HG03520 (cell line): ENCODE measurements at regions not wholly inside any gene's neighbourhood (a gene's known extent, or its start where the extent isn't known, plus 50 kb on each side); places are given as distances from the start of the nearest gene placed in this dataset.
"Not testable (repeated sequence)": the region's sequence is repeated elsewhere in the genome, so short reads cannot be mapped to it uniquely, and the experiment has no call there.

ENCODE experiments used
- ATAC-seq: cut with Tn5 transposase; IDR thresholded peaks from one replicate; pipeline ENCODE4 v1.9.1; 2021; ENCODE audit warnings: mild to moderate bottlenecking, moderate library complexity; ENCODE audit not compliant: unreplicated experiment

GRCh38 chr18:73563901-73564472, 583.6 kb downstream of the FBXO15 start:
- ATAC-seq = no peak

- no peak for ATAC-seq
Measured at GRCh38 chr18:73563345-73563744, 584.3 kb downstream of the FBXO15 start.

DNA sequence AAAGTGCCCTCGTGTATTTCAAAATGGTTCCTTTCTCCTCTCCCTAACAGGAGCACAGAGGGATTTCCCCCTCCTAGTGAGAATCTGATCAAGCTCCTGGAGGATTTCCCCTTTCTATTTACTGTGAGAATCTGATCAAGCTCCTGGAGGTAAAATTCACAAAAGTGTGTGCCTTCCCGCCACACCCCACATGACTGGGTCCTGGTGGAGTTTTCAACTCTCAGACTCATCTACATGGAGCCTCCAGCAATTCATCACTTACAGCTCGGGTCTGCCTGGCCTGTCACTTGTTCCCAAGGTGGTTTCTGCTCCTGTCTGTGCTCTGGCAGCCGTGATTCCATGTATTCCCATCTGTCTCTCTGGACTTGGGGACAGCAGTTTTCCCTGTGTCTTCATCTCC, 590.7 kb downstream of the FBXO15 start:
- no peak for ATAC-seq

DNA sequence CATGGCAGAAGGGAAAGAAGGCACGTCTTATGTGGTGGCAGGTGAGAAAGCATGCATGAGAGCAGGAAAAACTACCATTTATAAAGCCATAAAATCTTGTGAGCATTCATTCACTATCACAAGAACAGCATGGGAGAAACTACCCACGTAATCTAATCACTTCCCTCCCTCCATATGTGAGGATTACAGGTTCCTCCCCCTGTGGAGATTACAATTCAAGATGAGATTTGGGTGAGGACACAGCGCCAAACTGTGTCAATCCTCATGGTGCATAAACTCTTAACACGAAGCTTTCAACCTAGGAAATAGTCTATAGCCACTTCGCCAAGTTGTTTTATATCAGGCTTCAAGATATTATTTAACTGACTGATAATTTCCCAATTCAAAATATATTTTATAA, 595.5 kb downstream of the FBXO15 start:
- ATAC-seq = no peak

DNA sequence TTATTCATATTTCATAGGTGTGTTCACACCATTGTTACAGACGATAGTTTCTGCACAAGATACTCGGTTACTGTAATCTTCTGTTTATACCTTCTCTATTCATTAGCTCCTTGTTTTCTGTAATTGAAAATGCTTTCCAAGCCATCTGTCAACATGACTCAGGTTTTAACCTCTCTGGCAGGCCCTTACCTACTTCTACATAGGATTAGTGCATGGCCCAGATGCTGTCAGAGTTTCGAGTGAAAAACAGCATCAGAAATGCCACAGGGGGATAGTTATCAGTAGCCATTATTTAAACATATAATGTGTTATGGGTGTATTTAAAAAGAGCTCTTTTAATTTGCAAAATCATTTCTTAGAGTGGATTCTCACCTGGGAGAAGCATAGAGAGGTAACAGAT, 596.4 kb downstream of the FBXO15 start:
- no peak for ATAC-seq

GRCh38 chr18:73549236-73549635, 598.4 kb downstream of the FBXO15 start:
- no peak for ATAC-seq

- no peak for ATAC-seq
Measured at GRCh38 chr18:73545472-73545871, 602.2 kb downstream of the FBXO15 start.

GRCh38 chr18:73544617-73545016, 603.0 kb downstream of the FBXO15 start:
- no peak for ATAC-seq

DNA sequence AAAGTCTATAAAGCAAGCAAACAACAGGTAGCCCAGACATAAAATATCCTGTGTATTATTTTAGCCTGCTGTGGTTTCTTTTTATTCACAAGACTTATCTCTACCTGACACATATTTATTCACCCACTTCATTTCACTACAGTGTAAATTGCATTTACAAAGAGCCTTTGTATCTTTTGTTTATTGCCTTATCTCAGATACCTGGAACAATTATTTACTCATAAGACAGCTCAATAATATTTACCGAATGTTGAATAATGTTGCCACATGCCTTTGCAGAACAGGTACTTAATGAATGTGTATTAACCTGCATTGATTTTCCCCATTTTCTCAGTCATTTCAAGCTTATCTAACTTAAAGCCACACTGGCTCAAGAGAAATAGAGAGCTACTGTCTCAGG, 603.6 kb downstream of the FBXO15 start:
- no peak for ATAC-seq

GRCh38 chr18:73535990-73536389, 611.6 kb downstream of the FBXO15 start:
- ATAC-seq = no peak

DNA sequence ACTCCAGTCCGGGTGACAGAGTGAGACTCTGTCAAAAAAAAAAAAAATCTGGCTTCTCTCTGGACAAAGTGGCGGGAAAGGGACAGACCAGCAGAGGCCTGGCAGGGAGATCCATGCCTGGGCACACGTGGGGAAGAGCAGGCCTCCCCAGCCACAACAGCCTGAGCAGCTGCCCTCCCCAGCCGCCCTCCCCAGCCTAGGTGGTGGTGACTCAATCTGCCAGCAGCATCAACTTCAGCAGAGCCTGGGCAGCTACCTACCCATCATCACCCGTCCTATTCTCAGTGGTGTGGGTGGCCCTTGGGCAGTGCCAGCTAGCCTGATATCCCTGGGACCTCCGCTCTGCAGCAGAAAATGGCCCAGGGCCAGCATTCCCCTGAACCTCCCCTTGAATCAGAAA, 612.4 kb downstream of the FBXO15 start:
- ATAC-seq = no peak

GRCh38 chr18:73531601-73532000, 616.0 kb downstream of the FBXO15 start:
- ATAC-seq = no peak

- no peak for ATAC-seq
Measured at GRCh38 chr18:73528066-73528465, 619.6 kb downstream of the FBXO15 start.

DNA sequence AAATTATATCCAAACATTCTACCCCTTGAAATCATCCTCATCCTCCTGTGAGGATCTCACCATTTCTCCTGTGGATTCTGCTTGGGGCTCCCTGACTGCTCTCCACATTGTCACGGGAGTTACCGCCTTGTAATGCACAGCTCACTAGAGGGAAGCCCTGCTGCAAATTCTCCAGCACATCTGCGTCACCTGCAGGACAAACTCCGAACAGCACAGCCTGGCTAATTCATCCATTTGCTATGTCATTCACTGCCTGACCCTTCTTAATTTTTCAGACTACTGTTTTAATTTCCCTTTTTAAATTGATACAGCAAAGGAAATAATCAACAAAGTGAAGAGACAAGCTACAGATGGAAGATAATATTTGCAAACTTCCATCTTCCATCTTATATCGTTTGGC, 627.4 kb downstream of the FBXO15 start:
- ATAC-seq = no peak

DNA sequence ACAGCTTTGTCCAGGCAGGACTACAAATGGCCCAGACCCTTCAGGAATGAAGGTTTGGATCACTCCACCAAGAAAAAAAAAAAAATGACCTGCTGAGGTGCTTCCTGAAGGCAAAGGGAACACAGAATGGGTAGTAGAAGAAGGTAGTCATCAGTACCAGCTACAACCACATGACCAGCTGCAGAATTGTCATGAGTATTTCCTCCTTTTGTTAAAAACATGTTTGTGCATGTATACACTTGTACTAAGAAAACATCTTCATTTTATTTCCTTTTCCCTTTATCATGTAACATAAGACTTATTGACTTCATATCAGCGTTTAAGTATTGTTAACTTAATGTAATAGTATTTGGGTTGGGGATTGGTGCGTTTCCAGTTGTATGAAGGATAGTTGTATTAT, 631.6 kb downstream of the FBXO15 start:
- not testable (repeated sequence) for ATAC-seq

GRCh38 chr18:73514449-73514848, 633.2 kb downstream of the FBXO15 start:
- ATAC-seq = no peak

- no peak for ATAC-seq
Measured at GRCh38 chr18:73511771-73512503, 635.7 kb downstream of the FBXO15 start.

GRCh38 chr18:73509460-73509859, 638.2 kb downstream of the FBXO15 start:
- ATAC-seq = no peak

DNA sequence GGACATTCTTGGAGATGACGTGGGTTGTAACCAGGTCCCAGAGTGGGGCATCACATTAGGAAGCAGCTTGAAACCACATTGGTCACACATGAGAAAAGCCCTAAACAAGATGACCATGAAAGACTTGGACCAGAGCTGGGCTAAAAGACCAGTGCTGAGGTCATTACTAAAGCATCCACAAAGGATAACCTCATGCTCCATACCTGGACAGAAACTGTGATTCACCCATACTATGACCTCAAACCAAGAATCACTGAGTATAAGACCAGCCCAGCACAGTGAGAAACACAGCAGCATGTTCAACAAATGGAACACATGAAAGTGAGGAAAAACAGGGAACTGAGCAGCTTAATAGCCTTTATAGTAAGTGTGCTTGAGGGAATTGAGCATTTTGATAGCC, 635.5 kb upstream of the NETO1 start:
- ATAC-seq = no peak

DNA sequence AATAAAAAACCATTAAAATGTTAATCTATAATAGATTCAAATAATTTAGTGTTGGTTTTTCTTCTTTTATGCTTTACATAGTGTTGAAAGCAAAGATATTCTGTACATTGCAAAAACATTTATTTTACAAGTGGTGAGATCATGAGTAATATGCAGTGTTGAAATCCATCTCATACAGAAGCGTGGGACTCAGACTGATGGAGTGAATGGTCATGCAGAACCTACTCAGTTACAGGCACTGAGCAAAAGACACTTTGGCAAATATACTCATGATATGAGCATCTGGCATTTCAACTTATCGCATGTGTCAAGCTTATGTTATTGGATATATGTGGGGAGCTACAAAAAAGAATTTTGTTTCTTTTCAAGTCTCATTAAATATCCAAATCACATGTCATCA, 620.2 kb upstream of the NETO1 start:
- ATAC-seq = no peak

DNA sequence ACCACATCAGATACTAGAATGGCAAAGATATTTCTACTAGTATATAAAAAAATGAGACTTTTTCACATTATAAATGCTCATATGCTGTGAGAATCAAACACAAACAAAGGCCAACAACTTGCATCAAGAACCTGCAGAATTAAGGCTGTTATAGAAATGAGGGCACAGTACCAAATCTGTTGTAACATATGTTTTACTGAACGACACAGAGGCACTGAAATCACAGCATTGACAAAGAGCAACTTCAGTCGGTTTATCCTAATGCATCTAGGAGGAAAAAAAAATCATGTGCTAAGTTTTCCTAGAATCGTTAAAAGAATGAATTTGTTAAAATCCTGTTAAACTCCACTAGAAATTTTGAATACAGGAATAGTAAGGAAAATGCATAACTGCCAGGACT, 617.4 kb upstream of the NETO1 start:
- no peak for ATAC-seq

DNA sequence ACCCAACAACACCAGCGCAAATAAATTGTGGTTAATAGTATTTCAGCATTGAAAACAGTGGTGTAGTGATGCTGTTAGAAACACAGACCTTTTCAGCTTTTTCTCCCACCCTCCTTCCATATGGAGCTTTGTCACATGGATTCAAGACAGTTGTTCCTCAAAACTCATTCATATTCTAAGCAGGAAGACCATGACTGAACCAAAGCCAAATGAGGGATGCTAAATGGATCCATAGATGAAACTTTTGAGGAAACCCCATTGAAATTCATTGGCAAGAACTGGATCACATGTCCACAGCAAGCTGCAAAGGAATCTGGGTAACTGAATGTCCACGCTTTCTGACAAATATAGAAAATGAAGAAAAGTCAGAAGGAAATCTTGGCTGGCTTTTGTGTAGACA, 615.1 kb upstream of the NETO1 start:
- no peak for ATAC-seq

DNA sequence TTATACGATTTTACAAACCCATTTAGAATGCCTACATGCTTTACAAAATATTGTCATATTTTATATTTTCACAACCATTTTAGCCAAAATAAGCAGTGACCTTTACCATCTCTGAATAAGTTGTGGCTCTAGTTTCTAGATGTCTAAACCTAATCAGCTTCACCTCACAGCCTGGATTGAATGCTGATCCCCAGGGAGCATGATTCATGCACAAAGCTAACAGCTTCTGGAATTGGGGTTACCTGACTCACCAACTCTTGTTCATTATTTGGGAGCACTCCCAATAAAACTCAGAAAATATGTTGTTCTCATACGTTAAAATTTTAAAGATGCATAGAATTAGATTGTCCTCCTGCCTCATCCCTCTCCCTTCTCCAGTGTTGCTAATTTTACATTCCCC, 611.7 kb upstream of the NETO1 start:
- no peak for ATAC-seq
